ENCODE measurements at regions not wholly inside any gene's neighbourhood (a gene's known extent, or its start where the extent isn't known, plus 50 kb on each side); places are given as distances from the start of the nearest gene placed in this dataset.

DNA sequence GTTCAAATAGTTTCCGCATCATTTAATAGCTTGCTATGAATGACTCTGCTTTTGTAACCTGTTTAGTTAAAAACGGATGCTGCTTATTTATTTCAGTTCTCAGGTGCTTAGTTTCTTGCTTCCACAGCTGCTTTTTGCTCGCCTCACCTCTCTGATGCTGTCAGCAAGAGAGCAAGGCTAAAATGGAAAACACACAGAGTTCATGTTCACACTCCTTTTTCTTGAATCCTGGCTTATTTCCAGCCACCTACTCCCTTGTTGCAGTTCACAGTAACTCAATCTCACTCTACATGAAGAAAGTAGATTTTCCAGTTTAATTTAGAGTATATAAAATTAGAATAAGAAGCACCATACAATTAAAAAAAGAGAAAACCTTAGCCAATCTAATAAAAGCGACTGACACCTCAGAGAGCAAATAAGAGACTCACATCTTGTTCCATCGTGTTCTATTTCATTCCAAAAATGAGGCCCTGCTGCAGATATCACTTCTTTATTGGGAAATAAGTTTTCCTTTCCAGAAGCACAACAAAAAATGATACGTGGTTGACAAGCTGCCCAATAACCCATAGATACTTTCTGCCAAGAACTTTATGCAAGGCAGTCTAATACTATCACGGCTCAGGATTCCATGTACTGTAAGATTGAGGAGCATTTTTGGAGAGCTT lies 326.1 kb upstream of the SLITRK1 start:
- no peak for DNase-seq (ENCODE audit: low spot score)

- no peak for DNase-seq (ENCODE audit: low spot score)
These were observed 325.2 kb upstream of the SLITRK1 start for GRCh38 chr13:84207509-84207908.

DNA sequence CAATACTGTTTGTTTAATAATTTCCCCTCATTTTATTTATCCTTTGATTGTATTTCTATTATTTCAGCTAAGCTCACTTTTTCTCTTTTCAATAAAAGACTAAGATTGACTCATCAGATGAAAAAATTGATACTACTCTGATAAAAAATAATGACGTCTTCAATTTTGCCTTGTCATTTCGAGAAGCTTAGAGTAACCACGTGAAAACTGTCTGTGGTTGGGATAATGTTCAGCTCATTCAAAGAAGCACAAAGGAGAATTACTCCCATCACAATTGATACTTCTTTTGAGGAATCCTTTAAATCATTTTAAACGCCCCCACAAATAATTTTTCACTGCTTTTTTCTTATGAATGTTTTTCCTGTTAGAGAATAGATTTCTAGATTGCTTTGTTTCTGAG lies 318.7 kb upstream of the SLITRK1 start:
- DNase-seq (ENCODE audit: low spot score), result no peak

- peak; percentile 81 for DNase-seq (ENCODE audit: low spot score)
These were observed 309.9 kb upstream of the SLITRK1 start for GRCh38 chr13:84192125-84192524.

GRCh38 chr13:84191139-84191538 lies 308.9 kb upstream of the SLITRK1 start:
- peak; percentile 2 for DNase-seq (ENCODE audit: low spot score)

- DNase-seq (ENCODE audit: low spot score), result no peak
These were observed 305.4 kb upstream of the SLITRK1 start for GRCh38 chr13:84187626-84188025.

DNA sequence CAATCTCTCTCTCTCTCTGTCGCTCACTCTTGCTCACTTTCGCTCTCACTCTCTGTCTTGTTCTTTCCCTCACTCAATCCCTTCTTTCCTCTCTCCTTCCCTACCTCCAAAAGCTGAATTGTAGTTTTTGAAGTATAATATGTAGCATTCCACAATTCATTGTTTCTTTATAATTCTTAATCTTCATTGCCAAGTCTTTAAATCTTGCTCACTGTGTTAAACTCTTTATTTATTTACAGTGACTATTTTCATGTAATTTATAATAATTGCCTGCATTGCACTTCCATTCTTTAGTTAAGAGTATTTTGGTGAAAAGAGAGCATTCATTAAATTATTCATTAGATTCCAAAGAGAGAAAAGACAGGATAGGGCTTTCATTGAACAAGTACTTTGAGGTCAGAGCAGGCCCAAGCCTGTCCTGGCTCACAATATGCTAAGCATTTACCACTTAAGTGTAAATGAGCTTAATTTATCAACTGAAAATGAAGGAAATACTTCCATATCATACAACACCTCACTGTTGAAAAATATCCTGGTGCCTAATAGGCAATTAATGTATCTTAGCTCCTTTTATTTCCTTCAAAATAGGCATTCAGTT lies 257.4 kb upstream of the SLITRK1 start:
- no peak for DNase-seq (ENCODE audit: low spot score)

DNA sequence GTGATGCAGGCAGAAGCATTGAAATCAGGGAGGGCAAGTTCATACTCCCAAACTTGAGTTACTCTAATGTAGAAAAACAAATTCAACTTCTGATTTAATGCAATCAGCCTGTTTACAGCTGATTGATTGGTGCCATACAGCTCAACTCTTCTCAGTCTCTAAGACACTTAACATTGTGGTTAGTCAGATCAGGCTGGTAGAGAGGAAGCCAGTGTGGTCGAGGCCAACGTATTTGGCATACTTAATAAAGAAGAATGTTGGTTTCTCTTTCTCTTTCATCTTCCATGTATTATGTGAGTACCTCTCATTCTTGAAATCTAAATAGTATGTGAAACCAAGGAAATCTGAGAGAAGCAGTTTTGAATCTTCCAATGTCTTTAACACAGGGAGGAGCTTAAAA lies 255.0 kb upstream of the SLITRK1 start:
- peak; percentile 12 for DNase-seq (ENCODE audit: low spot score)

- DNase-seq (ENCODE audit: low spot score), result no peak
These were observed 254.3 kb upstream of the SLITRK1 start for GRCh38 chr13:84136582-84136981.

DNA sequence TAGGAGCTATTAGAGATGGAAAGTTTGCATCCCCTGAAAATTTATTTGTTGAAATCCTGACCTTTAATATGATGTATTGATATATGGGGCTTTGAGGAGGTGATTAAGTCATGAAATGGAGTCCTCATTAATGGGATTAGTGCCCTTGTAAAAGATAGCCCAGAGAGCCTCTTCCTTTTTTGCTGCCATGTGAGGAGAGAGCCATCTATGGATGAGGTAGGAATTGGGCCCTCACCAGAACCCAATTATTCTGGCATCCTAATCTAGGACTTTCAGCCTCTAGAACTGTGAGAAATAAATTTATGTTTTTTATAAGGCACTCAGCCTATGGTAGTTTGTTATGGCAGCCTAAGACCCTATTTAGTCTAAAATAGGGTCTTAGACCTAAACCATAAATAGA lies 250.2 kb upstream of the SLITRK1 start:
- DNase-seq (ENCODE audit: low spot score), result no peak

- no peak for DNase-seq (ENCODE audit: low spot score)
These were observed 249.0 kb upstream of the SLITRK1 start for GRCh38 chr13:84131249-84131648.

GRCh38 chr13:84130495-84131114 lies 248.3 kb upstream of the SLITRK1 start:
- peak; percentile 5 for DNase-seq (ENCODE audit: low spot score)

DNA sequence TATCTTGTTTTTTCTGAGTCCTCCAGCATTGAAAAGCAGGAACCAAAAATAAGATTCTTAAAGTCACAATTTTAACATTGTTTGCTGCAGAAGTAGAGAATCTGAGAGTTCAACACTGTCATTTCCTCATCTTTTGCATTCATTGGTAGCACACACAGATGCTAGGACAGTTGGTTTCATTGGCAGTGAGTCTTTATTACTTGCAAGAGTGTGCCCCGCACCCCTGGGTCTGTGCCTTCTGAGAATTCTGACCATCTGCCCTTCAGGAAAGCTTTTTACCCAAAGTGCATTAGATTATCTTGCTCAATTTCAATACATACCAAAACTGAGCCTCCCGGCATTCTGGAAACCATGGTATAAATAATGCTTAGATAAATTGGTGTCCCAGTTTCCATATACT lies 247.7 kb upstream of the SLITRK1 start:
- DNase-seq (ENCODE audit: low spot score), result no peak

DNA sequence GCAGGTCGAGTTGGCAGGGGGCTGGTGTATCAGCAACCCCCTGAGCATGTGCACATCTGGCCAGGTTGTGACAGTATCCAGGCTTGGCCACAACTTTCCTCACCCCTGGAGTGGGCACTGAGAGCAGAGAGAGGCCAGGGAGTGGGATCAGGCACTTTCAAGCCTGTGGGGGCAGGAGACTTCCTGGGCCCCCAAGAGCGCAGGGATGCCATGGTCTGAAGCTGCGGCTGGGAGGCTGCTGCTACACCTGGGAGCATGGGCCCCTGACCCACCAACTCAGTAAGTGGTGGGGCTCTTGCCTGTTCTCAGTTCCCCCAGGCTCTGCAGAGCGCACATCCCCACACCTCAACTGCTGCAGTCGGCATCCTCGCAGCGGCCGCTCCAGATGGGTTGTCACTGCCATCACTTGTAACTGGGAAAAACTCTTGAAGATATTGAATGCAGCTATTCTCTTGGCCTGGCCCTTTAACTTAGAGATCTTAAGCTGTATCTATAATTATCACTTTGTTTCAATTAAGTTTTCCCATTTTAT lies 245.4 kb upstream of the SLITRK1 start:
- no peak for DNase-seq (ENCODE audit: low spot score)

DNA sequence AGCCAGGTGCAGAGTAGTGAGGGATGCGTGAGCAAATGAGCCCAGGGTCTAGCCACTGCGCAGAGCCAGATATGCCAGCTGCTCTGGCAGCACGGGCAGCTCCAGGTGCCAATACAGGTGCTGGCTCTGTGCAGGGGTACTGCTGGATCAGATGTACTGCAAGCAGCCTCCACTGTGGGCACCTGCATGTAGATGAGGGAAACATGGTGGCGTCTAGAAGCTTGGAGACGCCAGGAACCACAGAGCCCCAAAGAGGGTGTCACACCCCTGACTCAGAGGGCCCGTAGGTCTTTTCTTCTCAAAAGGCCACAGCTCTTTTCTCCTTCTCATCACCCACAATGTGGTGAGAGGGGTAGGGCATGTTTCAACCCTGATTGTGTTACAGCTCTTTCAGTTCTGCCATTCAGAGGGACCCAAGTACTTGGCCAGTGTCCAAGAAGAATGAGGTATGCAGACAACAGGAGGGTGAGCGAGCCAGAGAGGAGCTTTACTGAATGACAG lies 244.4 kb upstream of the SLITRK1 start:
- no peak for DNase-seq (ENCODE audit: low spot score)

GRCh38 chr13:84121456-84121855 lies 239.2 kb upstream of the SLITRK1 start:
- no peak for DNase-seq (ENCODE audit: low spot score)

DNA sequence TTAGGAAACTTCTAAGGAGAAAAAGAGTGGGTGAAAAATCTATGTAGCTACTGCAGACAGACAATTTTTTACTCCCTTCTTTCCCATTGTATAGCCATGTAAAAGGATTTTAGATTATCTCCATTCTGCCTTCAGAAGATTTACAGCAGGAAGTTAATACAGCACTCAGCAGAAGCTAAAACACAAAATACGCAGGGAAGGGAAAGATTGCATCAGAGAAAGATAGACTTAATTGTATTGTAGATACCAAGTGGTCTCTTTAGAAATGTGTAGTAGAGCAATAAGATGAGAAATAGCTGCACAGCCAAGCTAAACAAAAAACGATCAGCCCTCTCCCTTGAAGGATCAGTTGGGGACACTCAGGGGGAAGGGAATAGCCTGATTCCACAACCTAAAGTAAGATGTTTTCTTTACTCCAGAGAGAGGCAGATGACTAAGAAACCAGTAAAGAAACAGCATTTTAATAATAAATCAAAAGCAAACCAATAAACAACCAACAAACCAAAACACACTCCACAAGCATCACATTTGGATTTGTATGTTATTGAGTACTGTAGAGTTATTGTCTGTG lies 236.7 kb upstream of the SLITRK1 start:
- DNase-seq (ENCODE audit: low spot score), result no peak

GRCh38 chr13:84098273-84098672 lies 216.0 kb upstream of the SLITRK1 start:
- no peak for DNase-seq (ENCODE audit: low spot score)

DNA sequence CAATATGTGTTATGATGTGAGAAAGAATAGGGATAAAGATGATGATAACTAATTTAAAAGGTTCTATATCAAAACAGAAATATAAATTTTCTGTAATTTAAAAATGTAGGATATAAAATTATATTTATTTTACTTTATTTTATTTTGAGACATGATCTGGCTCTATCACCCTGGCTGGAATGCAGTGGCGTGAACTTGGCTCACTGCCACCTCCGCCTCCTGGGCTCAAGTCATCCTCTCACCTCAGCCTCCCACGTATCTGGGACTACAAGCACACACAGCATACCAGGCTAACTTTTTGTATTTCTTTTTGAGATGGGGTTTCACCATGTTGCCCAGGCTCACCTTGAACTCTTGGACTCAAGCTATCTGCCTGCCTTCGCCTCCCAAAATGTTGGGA lies 214.9 kb upstream of the SLITRK1 start:
- no peak for DNase-seq (ENCODE audit: low spot score)

- DNase-seq (ENCODE audit: low spot score), result peak; percentile 2
These were observed 213.9 kb upstream of the SLITRK1 start for GRCh38 chr13:84096216-84096615.

- no peak for DNase-seq (ENCODE audit: low spot score)
These were observed 206.7 kb upstream of the SLITRK1 start for GRCh38 chr13:84088996-84089395.

GRCh38 chr13:84086847-84087162 lies 204.5 kb upstream of the SLITRK1 start:
- DNase-seq (ENCODE audit: low spot score), result no peak

All from A172 (cell line).